ENCODE measurements at regions not wholly inside any gene's neighbourhood (a gene's known extent, or its start where the extent isn't known, plus 50 kb on each side); places are given as distances from the start of the nearest gene placed in this dataset.

DNA sequence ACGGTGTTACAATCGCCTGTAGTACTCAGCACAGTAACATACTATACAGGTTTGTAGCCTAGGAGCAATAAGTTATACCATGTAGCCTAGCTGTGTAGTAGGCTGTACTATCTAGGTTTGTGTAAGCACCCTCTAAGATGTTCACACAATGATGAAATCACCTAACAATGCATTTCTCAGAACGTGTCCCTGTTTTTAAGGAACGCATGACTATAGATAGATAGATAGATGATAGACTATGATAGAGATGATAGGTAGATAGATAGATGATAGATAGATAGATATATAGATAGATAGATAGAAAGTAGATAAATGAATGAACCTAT lies 203.9 kb downstream of the FAM76B start:
- TF ChIP-seq, protein P1, sequence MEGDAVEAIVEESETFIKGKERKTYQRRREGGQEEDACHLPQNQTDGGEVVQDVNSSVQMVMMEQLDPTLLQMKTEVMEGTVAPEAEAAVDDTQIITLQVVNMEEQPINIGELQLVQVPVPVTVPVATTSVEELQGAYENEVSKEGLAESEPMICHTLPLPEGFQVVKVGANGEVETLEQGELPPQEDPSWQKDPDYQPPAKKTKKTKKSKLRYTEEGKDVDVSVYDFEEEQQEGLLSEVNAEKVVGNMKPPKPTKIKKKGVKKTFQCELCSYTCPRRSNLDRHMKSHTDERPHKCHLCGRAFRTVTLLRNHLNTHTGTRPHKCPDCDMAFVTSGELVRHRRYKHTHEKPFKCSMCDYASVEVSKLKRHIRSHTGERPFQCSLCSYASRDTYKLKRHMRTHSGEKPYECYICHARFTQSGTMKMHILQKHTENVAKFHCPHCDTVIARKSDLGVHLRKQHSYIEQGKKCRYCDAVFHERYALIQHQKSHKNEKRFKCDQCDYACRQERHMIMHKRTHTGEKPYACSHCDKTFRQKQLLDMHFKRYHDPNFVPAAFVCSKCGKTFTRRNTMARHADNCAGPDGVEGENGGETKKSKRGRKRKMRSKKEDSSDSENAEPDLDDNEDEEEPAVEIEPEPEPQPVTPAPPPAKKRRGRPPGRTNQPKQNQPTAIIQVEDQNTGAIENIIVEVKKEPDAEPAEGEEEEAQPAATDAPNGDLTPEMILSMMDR (IDR thresholded peaks at IDR 0.05) = no peak
- no peak for TF ChIP-seq POLR2A (IDR thresholded peaks at IDR 0.05)

Data from esophagus squamous epithelium (tissue), 4 donors.